K562 (cell line): ENCODE measurements at regions not wholly inside any gene's neighbourhood (a gene's known extent, or its start where the extent isn't known, plus 50 kb on each side); places are given as distances from the start of the nearest gene placed in this dataset.

Experiments used
- BACH1 ChIP-seq: fragments of 200-800 bp; sonication (Bioruptor generic); IDR thresholded peaks from 2 replicates; pipeline ENCODE4 v1.6.1; 2016; ENCODE audit warnings: missing genetic modification characterization, missing compliant biosample characterization
- MNT ChIP-seq, 2 experiments: fragments of 450-650 bp; conservative IDR thresholded peaks; 2 replicates each; pipeline ENCODE4 v1.6.1; 2017; ENCODE audit warnings: mild to moderate bottlenecking in 2 of 2, moderate library complexity in 2 of 2
- TBP ChIP-seq: optimal IDR thresholded peaks from 2 replicates; pipeline ENCODE3; 2011; ENCODE audit warnings: low read depth, low read length, improper control_type of control experiment
- TCF7L2 ChIP-seq: fragments of 150-350 bp; IDR thresholded peaks from 2 replicates; pipeline ENCODE4 v1.6.1; 2016; ENCODE audit warnings: low read depth, mild to moderate bottlenecking, low read length, moderate library complexity
- USF2 ChIP-seq: sonication (generic); formaldehyde crosslinking; IDR thresholded peaks from 2 replicates; pipeline ENCODE4 v1.5.0; 2020; ENCODE audit warnings: missing genetic modification reagents
- ZNF121 ChIP-seq: sonication (generic); formaldehyde crosslinking; conservative IDR thresholded peaks from 2 replicates; pipeline ENCODE4 v1.8.0; 2022; ENCODE audit warnings: missing genetic modification reagents

GRCh38 chr15:23854912-23855659 lies 168.0 kb upstream of the NDN start:
- TF ChIP-seq TBP (no peak), MNT (conservative IDR thresholded peaks at IDR 0.05) (no peak), TCF7L2 (no peak), BACH1 (tag) (no peak), ZNF121 (CRISPR knock-in tag) (no peak), USF2 (CRISPR knock-in tag) (no peak)
